ENCODE measurements at regions not wholly inside any gene's neighbourhood (a gene's known extent, or its start where the extent isn't known, plus 50 kb on each side); places are given as distances from the start of the nearest gene placed in this dataset.

GRCh38 chr17:72332367-72332766, 211.5 kb downstream of the SOX9 start:
- Histone ChIP-seq H3K9me3 (replicated peaks in 1 of 2; ENCODE audit: control insufficient read depth in 1 of 2, insufficient read depth in 1 of 2, low read length in 2 of 2) (no peaks in the 10 kb centered on the region), H3K27ac (ENCODE audit: low read depth in 1 of 2, low read length in 2 of 2) (no peak overlapping the region), H3K27me3 (ENCODE audit: control insufficient read depth in 2 of 2, insufficient read depth in 2 of 2, low read length in 2 of 2) (no peaks in the 10 kb centered on the region), H3K36me3 (replicated peaks in 1 of 2; ENCODE audit: control insufficient read depth in 1 of 2, insufficient read depth in 2 of 2, low read length in 2 of 2) (no peaks in the 10 kb centered on the region), H4K20me1 (ENCODE audit: insufficient read depth, low read length) (no peaks in the 10 kb centered on the region), H3K4me3 (replicated peaks in 1 of 3; ENCODE audit: low read depth in 2 of 3, low read length in 3 of 3) (no peak overlapping the region), H3K9ac (ENCODE audit: insufficient read depth, low read length, poor library complexity, severe bottlenecking) (no peak overlapping the region), H2AFZ (ENCODE audit: insufficient read depth, low read depth, low read length, poor library complexity, severe bottlenecking) (no peak overlapping the region), H3K4me2 (replicated peaks; ENCODE audit: extremely low read depth, low read length, poor library complexity, severe bottlenecking) (no peak overlapping the region), H3K4me1 (ENCODE audit: control insufficient read depth in 1 of 2, insufficient read depth in 2 of 2, low read length in 2 of 2) (no peaks in the 10 kb centered on the region), H3K79me2 (ENCODE audit: insufficient read depth, low read length) (no peaks in the 10 kb centered on the region)
- TF ChIP-seq CTCF (IDR thresholded peaks at IDR 0.05) = no peak
- intact Hi-C loops (cut with micrococcal nuclease) = no loop called here
- Mint-ChIP-seq H3K27ac (no peak overlapping the region), H3K4me3 (no peak overlapping the region), H3K4me1 (no peaks in the 10 kb centered on the region), H3K9me3 (peaks cover 0 to 13% (median 6%) of the 10 kb centered on the region in 7 donors), H3K27me3 (ENCODE audit: low read depth in 3 of 3) (peaks cover 0 to 7% (median 0%) of the 10 kb centered on the region in 3 donors), H3K36me3 (no peaks in the 10 kb centered on the region)
- no peak for DNase-seq
- WGBS (ENCODE audit: insufficient coverage) = 100% methylated on average over 1 of the region's 3 CpGs

GRCh38 chr17:72333570-72333969, 212.8 kb downstream of the SOX9 start:
- Mint-ChIP-seq H3K27ac (no peak overlapping the region), H3K36me3 (no peaks in the 10 kb centered on the region), H3K9me3 (peaks cover 0 to 16% (median 6%) of the 10 kb centered on the region in 7 donors), H3K4me1 (no peaks in the 10 kb centered on the region), H3K27me3 (ENCODE audit: low read depth in 3 of 3) (peaks cover 0 to 8% (median 0%) of the 10 kb centered on the region in 3 donors), H3K4me3 (no peak overlapping the region)
- WGBS (ENCODE audit: insufficient coverage) = 56% methylated on average over 2 of the region's 2 CpGs
- Histone ChIP-seq H4K20me1 (ENCODE audit: insufficient read depth, low read length) (no peaks in the 10 kb centered on the region), H3K79me2 (ENCODE audit: insufficient read depth, low read length) (no peaks in the 10 kb centered on the region), H3K4me1 (ENCODE audit: control insufficient read depth in 1 of 2, insufficient read depth in 2 of 2, low read length in 2 of 2) (no peaks in the 10 kb centered on the region), H3K27me3 (ENCODE audit: control insufficient read depth in 2 of 2, insufficient read depth in 2 of 2, low read length in 2 of 2) (no peaks in the 10 kb centered on the region), H3K9ac (ENCODE audit: insufficient read depth, low read length, poor library complexity, severe bottlenecking) (no peak overlapping the region), H3K4me3 (replicated peaks in 1 of 3; ENCODE audit: low read depth in 2 of 3, low read length in 3 of 3) (no peak overlapping the region), H3K9me3 (replicated peaks in 1 of 2; ENCODE audit: control insufficient read depth in 1 of 2, insufficient read depth in 1 of 2, low read length in 2 of 2) (no peaks in the 10 kb centered on the region), H2AFZ (ENCODE audit: insufficient read depth, low read depth, low read length, poor library complexity, severe bottlenecking) (no peak overlapping the region), H3K36me3 (replicated peaks in 1 of 2; ENCODE audit: control insufficient read depth in 1 of 2, insufficient read depth in 2 of 2, low read length in 2 of 2) (no peaks in the 10 kb centered on the region), H3K27ac (ENCODE audit: low read depth in 1 of 2, low read length in 2 of 2) (no peak overlapping the region), H3K4me2 (replicated peaks; ENCODE audit: extremely low read depth, low read length, poor library complexity, severe bottlenecking) (no peak overlapping the region)
- intact Hi-C loops (cut with micrococcal nuclease) = no loop called here
- no peak for DNase-seq
- no peak for TF ChIP-seq CTCF (IDR thresholded peaks at IDR 0.05)
